H1 (cell line): ENCODE measurements at regions not wholly inside any gene's neighbourhood (a gene's known extent, or its start where the extent isn't known, plus 50 kb on each side); places are given as distances from the start of the nearest gene placed in this dataset.

Experiments used
- CREB1 ChIP-seq: IDR thresholded peaks from 2 replicates; pipeline ENCODE4 v1.6.1; 2012; ENCODE audit warnings: inconsistent platforms
- CTBP2 ChIP-seq: IDR thresholded peaks from 2 replicates; pipeline ENCODE4 v1.7.0; 2011; ENCODE audit warnings: borderline replicate concordance, mild to moderate bottlenecking, moderate library complexity, mixed read lengths, low read length; ENCODE audit not compliant: insufficient read depth, insufficient read length
- EGR1 ChIP-seq: IDR thresholded peaks from 2 replicates; pipeline ENCODE4 v1.6.1; 2011; ENCODE audit warnings: low read depth, low read length, borderline replicate concordance
- NANOG ChIP-seq: IDR thresholded peaks from 2 replicates; pipeline ENCODE4 v1.6.1; 2011; ENCODE audit warnings: low read length, low read depth, mild to moderate bottlenecking, inconsistent platforms; ENCODE audit not compliant: insufficient read depth, poor library complexity, severe bottlenecking
- NRF1 ChIP-seq: IDR thresholded peaks from 2 replicates; pipeline ENCODE4 v1.6.1; 2011; ENCODE audit warnings: mild to moderate bottlenecking, low read depth, low read length, improper control_type of control experiment
- RXRA ChIP-seq: IDR thresholded peaks from 2 replicates; pipeline ENCODE4 v1.6.1; 2011; ENCODE audit warnings: low read depth, mild to moderate bottlenecking, low read length, moderate library complexity; ENCODE audit not compliant: insufficient read depth
- SAP30 ChIP-seq: fragments of 300-600 bp; sonication (generic); IDR thresholded peaks from 2 replicates; pipeline ENCODE4 v1.7.1; 2012; ENCODE audit warnings: low read length, moderate library complexity, mild to moderate bottlenecking, inconsistent platforms; ENCODE audit not compliant: insufficient read depth, insufficient replicate concordance
- SIN3A ChIP-seq, 2 experiments: IDR thresholded peaks in 1 of 2; conservative IDR thresholded peaks in 1 of 2; 2 replicates each; pipeline ENCODE4 v1.6.1; 2011 to 2012; ENCODE audit warnings: low read length in 2 of 2, improper control_type of control experiment in 1 of 2, low read depth in 1 of 2, mild to moderate bottlenecking in 1 of 2
- SRF ChIP-seq: IDR thresholded peaks from 2 replicates; pipeline ENCODE4 v1.6.1; 2011; ENCODE audit warnings: mild to moderate bottlenecking, low read depth, low read length, moderate library complexity
- TAF7 ChIP-seq: optimal IDR thresholded peaks from 2 replicates; pipeline ENCODE3; 2011; ENCODE audit warnings: low read depth, mild to moderate bottlenecking, inconsistent platforms, low read length, moderate library complexity, borderline replicate concordance
- YY1 ChIP-seq: IDR thresholded peaks from 2 replicates; pipeline ENCODE4 v1.6.1; 2011; ENCODE audit warnings: low read depth, mild to moderate bottlenecking, low read length
- TF ChIP-seq, protein P1 (sequence below): fragments of 300-600 bp; sonication (generic); IDR thresholded peaks from 2 replicates; pipeline ENCODE4 v1.7.1; 2012; ENCODE audit warnings: low read length, moderate library complexity, mild to moderate bottlenecking, inconsistent platforms; ENCODE audit not compliant: insufficient replicate concordance

DNA sequence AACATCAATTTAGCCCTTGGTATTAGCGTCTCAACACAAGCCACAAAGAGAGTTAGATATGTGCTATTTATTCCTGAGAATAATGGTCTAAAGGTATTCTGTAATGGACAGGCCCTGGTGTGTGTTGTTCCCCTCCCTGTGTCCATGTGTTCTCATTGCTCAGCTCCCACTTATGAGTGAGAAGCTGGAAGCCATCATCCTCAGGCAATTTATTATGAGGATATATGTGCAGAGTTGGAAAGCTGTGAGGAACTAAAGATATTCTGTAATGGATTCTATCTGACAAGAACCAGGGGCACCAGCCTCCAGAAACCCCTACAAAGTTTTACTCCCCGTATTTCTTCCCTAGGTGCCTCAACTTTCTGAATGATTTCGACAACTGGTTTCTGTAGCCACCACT lies 210.8 kb downstream of the GRIN2B start (continued):
- TF ChIP-seq, protein P1, sequence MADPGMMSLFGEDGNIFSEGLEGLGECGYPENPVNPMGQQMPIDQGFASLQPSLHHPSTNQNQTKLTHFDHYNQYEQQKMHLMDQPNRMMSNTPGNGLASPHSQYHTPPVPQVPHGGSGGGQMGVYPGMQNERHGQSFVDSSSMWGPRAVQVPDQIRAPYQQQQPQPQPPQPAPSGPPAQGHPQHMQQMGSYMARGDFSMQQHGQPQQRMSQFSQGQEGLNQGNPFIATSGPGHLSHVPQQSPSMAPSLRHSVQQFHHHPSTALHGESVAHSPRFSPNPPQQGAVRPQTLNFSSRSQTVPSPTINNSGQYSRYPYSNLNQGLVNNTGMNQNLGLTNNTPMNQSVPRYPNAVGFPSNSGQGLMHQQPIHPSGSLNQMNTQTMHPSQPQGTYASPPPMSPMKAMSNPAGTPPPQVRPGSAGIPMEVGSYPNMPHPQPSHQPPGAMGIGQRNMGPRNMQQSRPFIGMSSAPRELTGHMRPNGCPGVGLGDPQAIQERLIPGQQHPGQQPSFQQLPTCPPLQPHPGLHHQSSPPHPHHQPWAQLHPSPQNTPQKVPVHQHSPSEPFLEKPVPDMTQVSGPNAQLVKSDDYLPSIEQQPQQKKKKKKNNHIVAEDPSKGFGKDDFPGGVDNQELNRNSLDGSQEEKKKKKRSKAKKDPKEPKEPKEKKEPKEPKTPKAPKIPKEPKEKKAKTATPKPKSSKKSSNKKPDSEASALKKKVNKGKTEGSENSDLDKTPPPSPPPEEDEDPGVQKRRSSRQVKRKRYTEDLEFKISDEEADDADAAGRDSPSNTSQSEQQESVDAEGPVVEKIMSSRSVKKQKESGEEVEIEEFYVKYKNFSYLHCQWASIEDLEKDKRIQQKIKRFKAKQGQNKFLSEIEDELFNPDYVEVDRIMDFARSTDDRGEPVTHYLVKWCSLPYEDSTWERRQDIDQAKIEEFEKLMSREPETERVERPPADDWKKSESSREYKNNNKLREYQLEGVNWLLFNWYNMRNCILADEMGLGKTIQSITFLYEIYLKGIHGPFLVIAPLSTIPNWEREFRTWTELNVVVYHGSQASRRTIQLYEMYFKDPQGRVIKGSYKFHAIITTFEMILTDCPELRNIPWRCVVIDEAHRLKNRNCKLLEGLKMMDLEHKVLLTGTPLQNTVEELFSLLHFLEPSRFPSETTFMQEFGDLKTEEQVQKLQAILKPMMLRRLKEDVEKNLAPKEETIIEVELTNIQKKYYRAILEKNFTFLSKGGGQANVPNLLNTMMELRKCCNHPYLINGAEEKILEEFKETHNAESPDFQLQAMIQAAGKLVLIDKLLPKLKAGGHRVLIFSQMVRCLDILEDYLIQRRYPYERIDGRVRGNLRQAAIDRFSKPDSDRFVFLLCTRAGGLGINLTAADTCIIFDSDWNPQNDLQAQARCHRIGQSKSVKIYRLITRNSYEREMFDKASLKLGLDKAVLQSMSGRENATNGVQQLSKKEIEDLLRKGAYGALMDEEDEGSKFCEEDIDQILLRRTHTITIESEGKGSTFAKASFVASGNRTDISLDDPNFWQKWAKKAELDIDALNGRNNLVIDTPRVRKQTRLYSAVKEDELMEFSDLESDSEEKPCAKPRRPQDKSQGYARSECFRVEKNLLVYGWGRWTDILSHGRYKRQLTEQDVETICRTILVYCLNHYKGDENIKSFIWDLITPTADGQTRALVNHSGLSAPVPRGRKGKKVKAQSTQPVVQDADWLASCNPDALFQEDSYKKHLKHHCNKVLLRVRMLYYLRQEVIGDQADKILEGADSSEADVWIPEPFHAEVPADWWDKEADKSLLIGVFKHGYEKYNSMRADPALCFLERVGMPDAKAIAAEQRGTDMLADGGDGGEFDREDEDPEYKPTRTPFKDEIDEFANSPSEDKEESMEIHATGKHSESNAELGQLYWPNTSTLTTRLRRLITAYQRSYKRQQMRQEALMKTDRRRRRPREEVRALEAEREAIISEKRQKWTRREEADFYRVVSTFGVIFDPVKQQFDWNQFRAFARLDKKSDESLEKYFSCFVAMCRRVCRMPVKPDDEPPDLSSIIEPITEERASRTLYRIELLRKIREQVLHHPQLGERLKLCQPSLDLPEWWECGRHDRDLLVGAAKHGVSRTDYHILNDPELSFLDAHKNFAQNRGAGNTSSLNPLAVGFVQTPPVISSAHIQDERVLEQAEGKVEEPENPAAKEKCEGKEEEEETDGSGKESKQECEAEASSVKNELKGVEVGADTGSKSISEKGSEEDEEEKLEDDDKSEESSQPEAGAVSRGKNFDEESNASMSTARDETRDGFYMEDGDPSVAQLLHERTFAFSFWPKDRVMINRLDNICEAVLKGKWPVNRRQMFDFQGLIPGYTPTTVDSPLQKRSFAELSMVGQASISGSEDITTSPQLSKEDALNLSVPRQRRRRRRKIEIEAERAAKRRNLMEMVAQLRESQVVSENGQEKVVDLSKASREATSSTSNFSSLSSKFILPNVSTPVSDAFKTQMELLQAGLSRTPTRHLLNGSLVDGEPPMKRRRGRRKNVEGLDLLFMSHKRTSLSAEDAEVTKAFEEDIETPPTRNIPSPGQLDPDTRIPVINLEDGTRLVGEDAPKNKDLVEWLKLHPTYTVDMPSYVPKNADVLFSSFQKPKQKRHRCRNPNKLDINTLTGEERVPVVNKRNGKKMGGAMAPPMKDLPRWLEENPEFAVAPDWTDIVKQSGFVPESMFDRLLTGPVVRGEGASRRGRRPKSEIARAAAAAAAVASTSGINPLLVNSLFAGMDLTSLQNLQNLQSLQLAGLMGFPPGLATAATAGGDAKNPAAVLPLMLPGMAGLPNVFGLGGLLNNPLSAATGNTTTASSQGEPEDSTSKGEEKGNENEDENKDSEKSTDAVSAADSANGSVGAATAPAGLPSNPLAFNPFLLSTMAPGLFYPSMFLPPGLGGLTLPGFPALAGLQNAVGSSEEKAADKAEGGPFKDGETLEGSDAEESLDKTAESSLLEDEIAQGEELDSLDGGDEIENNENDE = no peak
- TF ChIP-seq EGR1 = no peak
- no peak for TF ChIP-seq SIN3A (conservative IDR thresholded peaks at IDR 0.05 in 1 of 2, IDR thresholded peaks at IDR 0.05 in 1 of 2; ENCODE audit: low read depth in 1 of 2, low read length in 2 of 2)
- no peak for TF ChIP-seq SAP30
- no peak for TF ChIP-seq SRF
- TF ChIP-seq YY1 = no peak
- no peak for TF ChIP-seq NANOG
- TF ChIP-seq CREB1 = no peak
- no peak for TF ChIP-seq CTBP2
- TF ChIP-seq NRF1 = no peak
- no peak for TF ChIP-seq TAF7
- no peak for TF ChIP-seq RXRA
